Liver (tissue), 8 donors: ENCODE measurements at regions not wholly inside any gene's neighbourhood (a gene's known extent, or its start where the extent isn't known, plus 50 kb on each side); places are given as distances from the start of the nearest gene placed in this dataset.
A peak's percentile ranks its signal among the peaks of the same experiment; 100 is the strongest.

ENCODE experiments used
- DNase-seq: peaks from one replicate; pipeline ENCODE4 v3.0.0-alpha.2; 2017; ENCODE audit warnings: low spot score
- H3K27ac ChIP-seq, 2 donors: one replicate each; pipeline ENCODE4 v1.7.0; 2013; ENCODE audit warnings: inconsistent platforms in 2 of 2, low read length in 2 of 2, control low read depth in 1 of 2, low read depth in 1 of 2, mild to moderate bottlenecking in 1 of 2
- H3K27me3 ChIP-seq, 4 donors: one replicate each; pipeline versions ENCODE4 v1.6.1 to v1.7.0; 2013; ENCODE audit warnings: low read length in 3 of 4, inconsistent platforms in 1 of 4, mild to moderate bottlenecking in 1 of 4, moderate library complexity in 1 of 4; ENCODE audit not compliant: control insufficient read depth in 4 of 4, insufficient read depth in 4 of 4
- H3K36me3 ChIP-seq, 4 donors: one replicate each; pipeline versions ENCODE4 v1.6.1 to v1.7.0; 2013; ENCODE audit warnings: low read length in 3 of 4, mild to moderate bottlenecking in 3 of 4, low read depth in 1 of 4, moderate library complexity in 1 of 4; ENCODE audit not compliant: control insufficient read depth in 4 of 4, insufficient read depth in 3 of 4
- H3K4me1 ChIP-seq, 4 donors: one replicate each; pipeline versions ENCODE4 v1.6.1 to v1.7.0; 2013; ENCODE audit warnings: low read length in 3 of 4, mild to moderate bottlenecking in 3 of 4, moderate library complexity in 1 of 4; ENCODE audit not compliant: control insufficient read depth in 4 of 4, insufficient read depth in 4 of 4
- H3K4me3 ChIP-seq, 3 donors: one replicate each; pipeline versions ENCODE4 v1.6.1 to v1.7.0; 2013; ENCODE audit warnings: low read length in 3 of 3, control low read depth in 1 of 3, low read depth in 1 of 3, mild to moderate bottlenecking in 1 of 3
- H3K9ac ChIP-seq, 2 donors: one replicate each; pipeline ENCODE4 v1.7.0; 2013; ENCODE audit warnings: low read length in 2 of 2, mild to moderate bottlenecking in 2 of 2, moderate library complexity in 2 of 2, control low read depth in 1 of 2, low read depth in 1 of 2
- H3K9me3 ChIP-seq, 4 donors: one replicate each; pipeline versions ENCODE4 v1.6.1 to v1.7.0; 2013; ENCODE audit warnings: low read length in 3 of 4; ENCODE audit not compliant: control insufficient read depth in 4 of 4
- EGR1 ChIP-seq, 2 donors: IDR thresholded peaks; 2 replicates each; pipeline ENCODE4 v1.6.1; 2016 to 2018; ENCODE audit warnings: antibody characterized with exemption in 2 of 2, low read depth in 2 of 2
- FOXA1 ChIP-seq: IDR thresholded peaks from 2 replicates; pipeline ENCODE4 v1.6.1; 2016; ENCODE audit warnings: antibody characterized with exemption
- FOXA2 ChIP-seq: IDR thresholded peaks from 2 replicates; pipeline ENCODE4 v1.6.1; 2016; ENCODE audit warnings: antibody characterized with exemption
- GABPA ChIP-seq, 2 donors: IDR thresholded peaks in 1 of 2; conservative IDR thresholded peaks in 1 of 2; 2 replicates each; pipeline ENCODE4 v1.6.1; 2016; ENCODE audit warnings: antibody characterized with exemption in 2 of 2, mild to moderate bottlenecking in 1 of 2, moderate library complexity in 1 of 2
- HNF4A ChIP-seq, 2 donors: conservative IDR thresholded peaks; 2 replicates each; pipeline ENCODE4 v1.6.1; 2016; ENCODE audit warnings: antibody characterized with exemption in 2 of 2, mild to moderate bottlenecking in 2 of 2
- JUND ChIP-seq, 2 donors: IDR thresholded peaks; 2 replicates each; pipeline ENCODE4 v1.6.1; 2016; ENCODE audit warnings: antibody characterized with exemption in 2 of 2
- NR2F2 ChIP-seq: IDR thresholded peaks from 2 replicates; pipeline ENCODE4 v1.6.1; 2016; ENCODE audit warnings: antibody characterized with exemption
- RAD21 ChIP-seq, 2 donors: IDR thresholded peaks; 2 replicates each; pipeline ENCODE4 v1.6.1; 2016; ENCODE audit warnings: antibody characterized with exemption in 2 of 2, mild to moderate bottlenecking in 2 of 2
- RXRA ChIP-seq, 2 donors: IDR thresholded peaks; 2 replicates each; pipeline ENCODE4 v1.6.1; 2017 to 2018; ENCODE audit warnings: antibody characterized with exemption in 2 of 2, mild to moderate bottlenecking in 1 of 2
- SP1 ChIP-seq: IDR thresholded peaks from 2 replicates; pipeline ENCODE4 v1.6.1; 2018; ENCODE audit warnings: antibody characterized with exemption, mild to moderate bottlenecking
- TAF1 ChIP-seq: conservative IDR thresholded peaks from 2 replicates; pipeline ENCODE4 v1.6.1; 2016; ENCODE audit warnings: antibody characterized with exemption, mild to moderate bottlenecking
- YY1 ChIP-seq: IDR thresholded peaks from 2 replicates; pipeline ENCODE4 v1.6.1; 2016; ENCODE audit warnings: antibody characterized with exemption, mild to moderate bottlenecking
- WGBS: extraction: QIAGEN DNeasy Blood & Tissue Kit; methylation state at CpG from one replicate; pipeline ENCODE4 v1.1.7; 2013; 5-methylcytosine and 5-hydroxymethylcytosine counted together
- TF ChIP-seq, protein P1 (sequence below): IDR thresholded peaks from 2 replicates; pipeline ENCODE4 v1.6.1; 2016; ENCODE audit warnings: antibody characterized with exemption, mild to moderate bottlenecking
- TF ChIP-seq, protein P2 (sequence below): fragments of 150-350 bp; IDR thresholded peaks from 2 replicates; pipeline ENCODE4 v1.5.1; 2017; ENCODE audit warnings: improper control_type of control experiment, low read depth, low read length; ENCODE audit not compliant: missing input control
- TF ChIP-seq, protein P3 (sequence below): IDR thresholded peaks from 2 replicates; pipeline ENCODE4 v1.6.1; 2016; ENCODE audit warnings: antibody characterized with exemption
- TF ChIP-seq, protein P4 (sequence below): IDR thresholded peaks from 2 replicates; pipeline ENCODE4 v1.6.1; 2016; ENCODE audit warnings: antibody characterized with exemption
- donor health status: healthy.
- donor health status: healthy.
- donor health status: healthy.
- donor health status: healthy.
- donor health status: healthy.

DNA sequence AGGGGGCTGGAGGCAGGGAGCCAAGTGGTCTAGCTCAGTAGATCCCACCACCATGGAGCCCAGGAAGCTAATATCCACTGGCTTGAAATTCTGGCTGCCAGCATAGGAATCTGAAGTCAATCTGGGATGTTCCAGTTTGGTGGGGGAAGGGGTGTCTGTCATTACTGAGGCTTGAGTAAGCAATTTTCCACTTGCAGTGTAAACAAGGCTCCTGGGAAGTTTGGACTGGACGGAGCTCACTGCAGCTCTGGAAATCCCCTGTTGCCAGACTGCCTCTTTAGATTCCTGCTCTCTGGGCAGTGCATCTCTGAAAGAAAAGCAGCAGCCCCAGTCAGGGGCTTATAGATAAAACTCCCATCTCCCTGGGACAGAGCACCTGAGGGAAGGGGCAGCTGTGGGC lies 349.2 kb upstream of the KLHL1 start:
- no peak overlapping the region for H3K9ac ChIP-seq
- H3K9me3 ChIP-seq, result no peaks in the 10 kb centered on the region
- TF ChIP-seq TAF1, result no peak
- peak; percentile 25 for TF ChIP-seq SP1
- TF ChIP-seq FOXA2, result peak; percentile 65
- TF ChIP-seq FOXA1, result peak; percentile 56
- no peak for DNase-seq
- no peak overlapping the region for H3K4me3 ChIP-seq
- H3K36me3 ChIP-seq, result no peaks in the 10 kb centered on the region
- H3K27me3 ChIP-seq, result no peaks in the 10 kb centered on the region
- H3K27ac ChIP-seq, result no peak overlapping the region
- 29% methylated on average over 1 of the region's 1 CpG for WGBS
- peaks cover 0 to 8% (median 2%) of the 10 kb centered on the region in 4 donors for H3K4me1 ChIP-seq

DNA sequence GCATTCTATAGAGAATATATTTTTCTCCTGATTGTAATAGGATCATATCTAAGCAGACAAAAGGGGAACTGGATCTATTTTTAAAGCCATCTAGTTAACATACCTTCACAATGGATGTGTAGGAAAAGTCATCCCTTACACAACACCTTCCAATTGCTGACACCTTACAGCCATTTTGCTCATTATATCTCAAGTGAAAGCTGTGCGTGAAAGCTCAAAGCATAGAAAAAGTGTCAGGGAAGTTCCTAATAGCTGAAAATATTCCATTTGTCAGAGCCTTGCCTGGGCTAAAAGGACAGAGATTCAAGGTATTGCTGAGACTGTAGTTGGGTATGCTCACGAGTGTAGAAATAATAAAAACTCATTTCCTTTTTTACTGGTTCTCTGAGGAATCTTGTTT lies 340.6 kb upstream of the KLHL1 start:
- no peak overlapping the region for H3K27ac ChIP-seq
- H3K9ac ChIP-seq, result no peak overlapping the region
- no peaks in the 10 kb centered on the region for H3K4me1 ChIP-seq
- H3K4me3 ChIP-seq, result no peak overlapping the region
- WGBS, result 87% methylated on average over 2 of the region's 2 CpGs
- H3K27me3 ChIP-seq, result no peaks in the 10 kb centered on the region
- no peak for DNase-seq
- TF ChIP-seq TAF1, result no peak
- TF ChIP-seq NR2F2, result no peak
- TF ChIP-seq FOXA1, result no peak
- TF ChIP-seq, protein P1, sequence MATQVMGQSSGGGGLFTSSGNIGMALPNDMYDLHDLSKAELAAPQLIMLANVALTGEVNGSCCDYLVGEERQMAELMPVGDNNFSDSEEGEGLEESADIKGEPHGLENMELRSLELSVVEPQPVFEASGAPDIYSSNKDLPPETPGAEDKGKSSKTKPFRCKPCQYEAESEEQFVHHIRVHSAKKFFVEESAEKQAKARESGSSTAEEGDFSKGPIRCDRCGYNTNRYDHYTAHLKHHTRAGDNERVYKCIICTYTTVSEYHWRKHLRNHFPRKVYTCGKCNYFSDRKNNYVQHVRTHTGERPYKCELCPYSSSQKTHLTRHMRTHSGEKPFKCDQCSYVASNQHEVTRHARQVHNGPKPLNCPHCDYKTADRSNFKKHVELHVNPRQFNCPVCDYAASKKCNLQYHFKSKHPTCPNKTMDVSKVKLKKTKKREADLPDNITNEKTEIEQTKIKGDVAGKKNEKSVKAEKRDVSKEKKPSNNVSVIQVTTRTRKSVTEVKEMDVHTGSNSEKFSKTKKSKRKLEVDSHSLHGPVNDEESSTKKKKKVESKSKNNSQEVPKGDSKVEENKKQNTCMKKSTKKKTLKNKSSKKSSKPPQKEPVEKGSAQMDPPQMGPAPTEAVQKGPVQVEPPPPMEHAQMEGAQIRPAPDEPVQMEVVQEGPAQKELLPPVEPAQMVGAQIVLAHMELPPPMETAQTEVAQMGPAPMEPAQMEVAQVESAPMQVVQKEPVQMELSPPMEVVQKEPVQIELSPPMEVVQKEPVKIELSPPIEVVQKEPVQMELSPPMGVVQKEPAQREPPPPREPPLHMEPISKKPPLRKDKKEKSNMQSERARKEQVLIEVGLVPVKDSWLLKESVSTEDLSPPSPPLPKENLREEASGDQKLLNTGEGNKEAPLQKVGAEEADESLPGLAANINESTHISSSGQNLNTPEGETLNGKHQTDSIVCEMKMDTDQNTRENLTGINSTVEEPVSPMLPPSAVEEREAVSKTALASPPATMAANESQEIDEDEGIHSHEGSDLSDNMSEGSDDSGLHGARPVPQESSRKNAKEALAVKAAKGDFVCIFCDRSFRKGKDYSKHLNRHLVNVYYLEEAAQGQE, result no peak
- no peak for TF ChIP-seq JUND (IDR thresholded peaks at IDR 0.05)
- TF ChIP-seq, protein P2, sequence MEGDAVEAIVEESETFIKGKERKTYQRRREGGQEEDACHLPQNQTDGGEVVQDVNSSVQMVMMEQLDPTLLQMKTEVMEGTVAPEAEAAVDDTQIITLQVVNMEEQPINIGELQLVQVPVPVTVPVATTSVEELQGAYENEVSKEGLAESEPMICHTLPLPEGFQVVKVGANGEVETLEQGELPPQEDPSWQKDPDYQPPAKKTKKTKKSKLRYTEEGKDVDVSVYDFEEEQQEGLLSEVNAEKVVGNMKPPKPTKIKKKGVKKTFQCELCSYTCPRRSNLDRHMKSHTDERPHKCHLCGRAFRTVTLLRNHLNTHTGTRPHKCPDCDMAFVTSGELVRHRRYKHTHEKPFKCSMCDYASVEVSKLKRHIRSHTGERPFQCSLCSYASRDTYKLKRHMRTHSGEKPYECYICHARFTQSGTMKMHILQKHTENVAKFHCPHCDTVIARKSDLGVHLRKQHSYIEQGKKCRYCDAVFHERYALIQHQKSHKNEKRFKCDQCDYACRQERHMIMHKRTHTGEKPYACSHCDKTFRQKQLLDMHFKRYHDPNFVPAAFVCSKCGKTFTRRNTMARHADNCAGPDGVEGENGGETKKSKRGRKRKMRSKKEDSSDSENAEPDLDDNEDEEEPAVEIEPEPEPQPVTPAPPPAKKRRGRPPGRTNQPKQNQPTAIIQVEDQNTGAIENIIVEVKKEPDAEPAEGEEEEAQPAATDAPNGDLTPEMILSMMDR, result no peak
- no peak for TF ChIP-seq RXRA (IDR thresholded peaks at IDR 0.05)
- TF ChIP-seq, protein P3, sequence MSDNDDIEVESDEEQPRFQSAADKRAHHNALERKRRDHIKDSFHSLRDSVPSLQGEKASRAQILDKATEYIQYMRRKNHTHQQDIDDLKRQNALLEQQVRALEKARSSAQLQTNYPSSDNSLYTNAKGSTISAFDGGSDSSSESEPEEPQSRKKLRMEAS, result no peak
- TF ChIP-seq, protein P4, sequence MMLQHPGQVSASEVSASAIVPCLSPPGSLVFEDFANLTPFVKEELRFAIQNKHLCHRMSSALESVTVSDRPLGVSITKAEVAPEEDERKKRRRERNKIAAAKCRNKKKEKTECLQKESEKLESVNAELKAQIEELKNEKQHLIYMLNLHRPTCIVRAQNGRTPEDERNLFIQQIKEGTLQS, result no peak
- TF ChIP-seq FOXA2, result no peak
- no peak for TF ChIP-seq YY1
- TF ChIP-seq HNF4A (conservative IDR thresholded peaks at IDR 0.05), result no peak
- no peak for TF ChIP-seq EGR1 (IDR thresholded peaks at IDR 0.05; ENCODE audit: low read depth in 2 of 2)
- TF ChIP-seq GABPA (IDR thresholded peaks at IDR 0.05 in 1 of 2, conservative IDR thresholded peaks at IDR 0.05 in 1 of 2), result no peak
- TF ChIP-seq RAD21 (IDR thresholded peaks at IDR 0.05), result no peak
- no peaks in the 10 kb centered on the region for H3K9me3 ChIP-seq
- H3K36me3 ChIP-seq, result no peaks in the 10 kb centered on the region
